Hematopoietic multipotent progenitor cell treated with erythropoietin and hydrocortisone succinate and interleukin-3 and kit ligand, for 6 days (in vitro differentiated cells): ENCODE measurements at regions not wholly inside any gene's neighbourhood (a gene's known extent, or its start where the extent isn't known, plus 50 kb on each side); places are given as distances from the start of the nearest gene placed in this dataset.

Experiments
- DNase-seq: peaks from one replicate; pipeline ENCODE4 v3.0.0-alpha.2; 2015

GRCh38 chr9:108213511-108213910 lies 642.3 kb downstream of the ACTL7B start:
- DNase-seq = no peak

GRCh38 chr9:108212184-108212583 lies 643.6 kb downstream of the ACTL7B start:
- DNase-seq = no peak

GRCh38 chr9:108211411-108211955 lies 644.3 kb downstream of the ACTL7B start:
- no peak for DNase-seq

- no peak for DNase-seq
Measured at GRCh38 chr9:108209132-108209685, 646.6 kb downstream of the ACTL7B start.

- DNase-seq = no peak
Measured at GRCh38 chr9:108207561-108208165, 648.1 kb downstream of the ACTL7B start.

- DNase-seq = no peak
Measured at GRCh38 chr9:108205276-108205675, 650.5 kb downstream of the ACTL7B start.

- DNase-seq = no peak
Measured at GRCh38 chr9:108197899-108198298, 657.9 kb downstream of the ACTL7B start.

- no peak for DNase-seq
Measured at GRCh38 chr9:108197008-108197365, 658.8 kb downstream of the ACTL7B start.

- DNase-seq = no peak
Measured at GRCh38 chr9:108196332-108197007, 659.3 kb downstream of the ACTL7B start.

- no peak for DNase-seq
Measured at GRCh38 chr9:108194154-108194553, 661.6 kb downstream of the ACTL7B start.

- no peak for DNase-seq
Measured at GRCh38 chr9:108193026-108193710, 662.6 kb downstream of the ACTL7B start.

GRCh38 chr9:108191065-108191464 lies 664.7 kb downstream of the ACTL7B start:
- DNase-seq = no peak

- DNase-seq = no peak
Measured at GRCh38 chr9:108188976-108189375, 666.8 kb downstream of the ACTL7B start.

GRCh38 chr9:108188482-108188881 lies 667.3 kb downstream of the ACTL7B start:
- DNase-seq = no peak

- no peak for DNase-seq
Measured at GRCh38 chr9:108186642-108187395, 669.0 kb downstream of the ACTL7B start.

GRCh38 chr9:108185613-108186012 lies 670.2 kb downstream of the ACTL7B start:
- DNase-seq = no peak

GRCh38 chr9:108184941-108185340 lies 670.8 kb downstream of the ACTL7B start:
- no peak for DNase-seq

GRCh38 chr9:108184009-108184408 lies 671.8 kb downstream of the ACTL7B start:
- DNase-seq = no peak

- DNase-seq = no peak
Measured at GRCh38 chr9:108182950-108183381, 672.8 kb downstream of the ACTL7B start.

- no peak for DNase-seq
Measured at GRCh38 chr9:108182270-108182669, 673.5 kb downstream of the ACTL7B start.

GRCh38 chr9:108181441-108181840 lies 674.3 kb downstream of the ACTL7B start:
- no peak for DNase-seq

GRCh38 chr9:108180541-108180940 lies 675.2 kb downstream of the ACTL7B start:
- no peak for DNase-seq

GRCh38 chr9:108178318-108178717 lies 677.5 kb downstream of the ACTL7B start:
- no peak for DNase-seq
